GM19372 (cell line): ENCODE measurements at regions not wholly inside any gene's neighbourhood (a gene's known extent, or its start where the extent isn't known, plus 50 kb on each side); places are given as distances from the start of the nearest gene placed in this dataset.
"Not testable (repeated sequence)": the region's sequence is repeated elsewhere in the genome, so short reads cannot be mapped to it uniquely, and the experiment has no call there.

Experiments used
- ATAC-seq: cut with Tn5 transposase; IDR thresholded peaks from one replicate; pipeline ENCODE4 v1.9.1; 2021; ENCODE audit warnings: mild to moderate bottlenecking, low read depth, moderate library complexity; ENCODE audit not compliant: unreplicated experiment

DNA sequence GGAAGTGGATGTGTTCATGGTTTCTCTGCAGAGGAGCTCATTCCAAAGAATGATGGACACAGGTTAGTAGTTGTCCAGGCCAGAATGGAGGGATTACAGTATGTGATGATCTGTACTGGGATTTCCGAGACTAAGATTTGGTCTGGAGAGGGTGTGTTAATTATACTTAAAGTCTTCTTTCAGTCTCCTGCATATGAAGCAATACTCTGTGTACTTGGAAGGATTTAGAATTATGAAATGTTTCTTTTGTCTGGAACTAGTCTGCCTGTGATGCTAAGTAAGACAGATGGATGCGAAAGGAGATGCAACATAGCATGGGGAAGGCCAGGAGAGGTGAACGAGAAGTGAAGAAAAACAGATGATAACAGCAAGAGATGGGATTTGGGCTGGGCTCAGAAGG, 305.1 kb upstream of the LYZL1 start:
- no peak for ATAC-seq

DNA sequence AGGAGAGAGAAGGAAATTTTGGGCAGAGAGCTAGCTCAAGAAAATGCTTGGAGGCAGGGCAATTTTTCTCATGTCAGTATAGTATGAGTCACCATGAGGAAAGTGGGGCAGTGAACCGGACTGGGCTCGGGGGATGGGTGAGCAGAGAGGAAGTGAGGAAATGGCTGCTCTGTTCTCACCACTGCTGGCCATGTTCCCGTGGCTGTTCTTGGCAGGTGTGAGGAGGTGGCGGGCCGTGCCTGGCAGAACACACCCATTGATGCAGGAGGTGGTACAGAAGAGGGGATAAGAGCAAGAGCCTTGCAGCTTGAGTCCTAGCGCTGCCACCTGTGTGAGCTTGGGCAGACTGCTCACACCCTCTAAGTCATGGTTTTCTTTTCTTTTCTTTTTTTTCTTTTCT, 304.4 kb upstream of the LYZL1 start:
- ATAC-seq: no peak

DNA sequence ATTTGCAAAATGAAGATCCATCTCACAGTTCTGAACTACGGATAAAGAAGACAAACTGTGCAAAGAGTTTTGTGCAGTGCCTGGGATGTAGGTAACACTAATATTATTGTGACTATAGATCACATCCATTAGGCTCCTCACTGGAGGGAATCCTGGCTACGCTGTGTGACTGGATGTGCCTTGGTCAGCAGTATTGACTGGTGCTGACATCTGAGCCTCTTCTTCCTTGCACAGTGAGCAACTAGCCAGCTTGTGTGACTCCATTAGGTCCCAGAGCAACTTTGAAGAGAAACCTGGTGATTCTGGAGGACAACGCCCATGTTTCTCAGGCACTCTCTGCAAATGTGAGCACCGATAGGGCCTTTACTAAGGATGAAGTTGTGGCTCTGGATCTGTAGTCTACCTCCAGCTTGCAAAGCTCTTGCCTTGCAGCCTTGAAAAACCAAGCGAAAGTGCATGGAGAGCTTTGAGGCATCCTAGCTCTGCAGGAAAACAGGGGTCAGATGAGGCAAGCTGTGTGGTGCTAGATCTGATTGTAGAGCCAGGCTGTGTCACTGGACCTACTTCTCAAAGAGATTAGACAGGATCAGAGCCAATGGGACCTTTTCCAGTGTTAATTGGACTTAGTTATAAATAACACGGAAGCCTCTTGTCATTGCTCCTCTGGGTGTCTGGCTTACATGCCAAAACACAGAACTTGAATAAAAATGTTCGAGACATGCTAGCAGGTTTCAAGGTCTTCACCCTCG, 303.6 kb upstream of the LYZL1 start:
- no peak for ATAC-seq

DNA sequence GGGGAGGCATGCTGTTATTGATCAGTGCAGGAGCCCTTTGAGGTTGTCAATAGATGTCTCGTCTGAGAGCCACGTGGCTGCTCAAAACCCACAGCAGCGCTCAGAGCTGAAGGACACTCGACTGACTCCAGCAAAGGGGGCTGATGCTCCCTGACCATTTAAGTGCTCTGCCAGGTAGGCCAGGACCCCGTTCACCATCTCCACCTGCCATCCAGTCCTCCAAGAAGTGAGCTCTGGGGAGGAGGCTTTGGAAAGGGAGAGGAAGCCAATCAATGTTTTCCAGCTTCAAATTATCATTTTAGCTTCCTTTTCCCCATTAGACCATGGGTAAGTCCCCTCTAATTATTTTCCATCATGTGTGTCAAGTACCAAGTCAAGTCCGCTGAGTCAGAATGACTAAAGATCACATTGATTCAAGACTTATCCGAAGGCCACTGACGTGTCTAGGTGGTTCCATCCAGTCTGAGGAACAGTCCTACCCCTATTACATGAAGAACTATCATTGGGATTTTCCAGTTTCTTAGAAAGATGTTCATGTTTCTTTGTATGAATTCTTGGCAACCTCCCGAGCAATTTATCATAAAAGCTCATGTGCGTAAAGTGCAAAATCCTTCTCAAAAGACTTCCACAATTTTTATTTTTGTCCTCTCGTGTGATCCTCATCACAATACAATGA, 302.6 kb upstream of the LYZL1 start:
- ATAC-seq: no peak

DNA sequence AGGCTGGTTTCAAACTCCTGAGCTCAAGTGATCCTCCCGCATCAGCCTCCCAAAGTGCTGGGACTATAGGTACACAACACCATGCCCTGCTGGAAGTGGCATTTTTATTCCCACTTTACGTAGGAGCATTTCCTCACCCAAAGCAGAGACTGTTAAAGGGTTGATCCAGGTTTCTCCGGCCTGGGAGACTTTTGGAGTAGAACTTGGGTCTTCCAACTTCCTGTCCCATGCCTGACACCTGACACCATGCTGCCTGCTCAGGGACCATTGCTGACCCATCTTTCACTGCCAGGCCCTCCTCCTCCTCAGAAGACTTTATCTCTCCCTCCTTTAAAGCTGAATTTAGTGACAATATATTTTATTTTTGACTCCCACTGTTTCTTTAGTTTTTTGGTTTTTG, 302.0 kb upstream of the LYZL1 start:
- ATAC-seq: no peak

DNA sequence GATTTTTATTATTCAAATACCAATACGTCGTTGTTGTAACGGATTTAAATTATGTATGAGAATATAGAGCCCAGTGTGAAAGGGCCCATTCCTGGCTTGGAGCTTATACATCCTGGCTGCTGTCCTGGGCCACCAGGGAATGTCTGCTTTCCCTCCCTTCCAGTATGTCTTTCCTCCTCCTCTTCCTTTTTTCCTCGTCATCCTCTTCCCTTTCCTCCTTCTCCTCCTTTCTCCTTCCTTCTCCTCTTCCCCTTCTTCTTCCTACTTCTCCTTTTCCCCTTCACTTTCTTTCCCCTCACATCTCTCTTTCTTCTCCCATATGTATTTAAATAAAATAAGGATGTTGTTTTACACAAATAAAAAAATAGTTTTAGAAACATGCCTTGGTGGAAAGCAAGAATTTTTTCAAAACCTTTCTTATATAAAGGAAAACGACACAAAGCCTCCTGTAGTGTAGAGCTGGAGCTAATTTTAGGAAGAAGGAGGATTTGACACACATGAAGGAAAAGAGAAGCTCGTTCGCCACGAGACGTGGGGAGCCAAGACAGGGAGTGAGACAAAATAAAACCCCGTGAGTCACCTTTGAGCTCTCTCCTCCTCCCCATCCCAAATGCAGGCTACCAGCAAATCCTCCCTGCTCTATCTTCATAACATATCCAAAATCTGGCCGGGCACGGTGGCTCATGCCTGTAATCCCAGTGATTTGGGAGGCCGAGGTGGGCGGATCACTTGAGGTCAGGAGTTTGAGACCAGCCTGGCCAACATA, 301.1 kb upstream of the LYZL1 start:
- ATAC-seq: no peak

DNA sequence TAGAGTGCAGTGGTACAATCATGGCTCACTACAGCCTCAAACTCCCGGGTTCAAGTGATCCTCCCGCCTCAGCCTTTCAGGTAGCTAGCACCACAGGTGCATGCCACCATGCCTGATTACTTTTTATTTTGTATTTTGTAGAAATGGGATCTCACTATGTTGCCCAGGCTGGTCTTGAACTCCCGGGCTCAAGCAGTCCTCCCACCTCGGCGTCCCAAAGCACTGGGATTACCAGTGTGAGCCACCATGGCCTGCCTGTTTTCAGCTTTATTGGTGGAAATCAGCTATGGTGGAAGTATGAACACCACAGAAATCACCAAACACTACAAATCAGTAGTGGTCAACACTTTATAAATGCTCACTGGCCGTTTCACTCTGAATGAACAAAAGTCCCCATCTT, 299.9 kb upstream of the LYZL1 start:
- no peak for ATAC-seq

DNA sequence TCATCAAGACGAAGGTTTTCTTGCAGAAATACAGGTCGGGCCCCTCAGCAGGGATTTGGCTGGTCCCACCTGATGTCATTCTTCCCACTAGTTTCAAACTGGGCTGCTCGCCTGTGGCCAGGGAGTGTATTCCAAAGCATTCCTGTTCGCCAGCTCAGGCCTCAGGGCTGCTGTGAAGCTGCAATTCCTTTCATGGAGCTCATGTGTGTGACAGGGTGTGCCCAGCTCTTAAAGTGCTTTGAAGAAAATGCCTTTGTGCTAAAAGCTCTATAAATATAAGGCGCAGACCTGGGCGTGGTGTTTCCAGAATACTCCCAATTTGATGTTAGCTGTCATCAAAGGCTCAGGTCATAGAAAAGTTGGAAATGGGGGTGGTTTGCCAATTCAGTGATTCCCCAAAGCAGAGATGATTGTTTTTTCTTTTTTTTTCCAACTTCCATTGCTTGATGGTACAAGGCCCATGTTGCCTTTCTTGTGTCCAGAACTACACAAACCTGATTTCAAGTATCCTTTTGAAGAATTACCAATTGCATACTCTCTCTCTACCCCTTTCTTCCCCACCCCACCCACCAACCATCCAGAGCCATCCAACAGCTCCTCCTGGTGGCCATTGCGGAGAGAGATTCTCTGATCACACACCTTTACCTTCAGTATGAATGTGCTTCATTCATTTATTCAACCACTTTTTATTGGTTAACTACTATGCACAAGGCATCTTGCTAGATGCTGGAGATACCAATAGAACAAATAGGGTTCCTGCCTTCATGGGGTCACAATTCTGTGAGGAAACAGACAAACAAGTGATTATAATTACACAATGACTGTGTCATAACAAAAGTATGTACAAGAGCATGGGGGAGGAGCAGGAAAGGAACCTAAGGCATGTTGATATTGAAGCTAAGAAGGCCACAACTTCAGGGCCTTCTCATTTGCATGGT, 297.3 kb upstream of the LYZL1 start:
- no peak for ATAC-seq

DNA sequence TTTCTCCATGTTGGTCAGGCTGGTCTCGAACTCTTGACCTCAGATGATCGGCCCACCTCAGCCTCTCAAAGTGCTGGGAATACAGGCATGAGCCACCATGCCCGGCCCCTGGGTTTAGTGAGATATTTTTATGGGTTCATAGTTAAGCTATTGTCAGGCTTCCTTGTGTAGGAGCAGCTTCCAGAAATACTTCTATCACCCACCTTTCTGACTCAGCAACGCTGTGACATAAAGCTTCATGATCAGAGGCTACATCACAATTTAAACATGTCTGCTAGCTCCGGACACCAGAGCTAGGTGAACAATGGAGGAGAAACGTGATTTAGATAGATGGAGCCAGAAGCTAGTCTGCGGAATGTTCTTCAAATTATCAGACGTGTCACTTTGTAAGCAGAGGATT, 295.8 kb upstream of the LYZL1 start:
- ATAC-seq: no peak

DNA sequence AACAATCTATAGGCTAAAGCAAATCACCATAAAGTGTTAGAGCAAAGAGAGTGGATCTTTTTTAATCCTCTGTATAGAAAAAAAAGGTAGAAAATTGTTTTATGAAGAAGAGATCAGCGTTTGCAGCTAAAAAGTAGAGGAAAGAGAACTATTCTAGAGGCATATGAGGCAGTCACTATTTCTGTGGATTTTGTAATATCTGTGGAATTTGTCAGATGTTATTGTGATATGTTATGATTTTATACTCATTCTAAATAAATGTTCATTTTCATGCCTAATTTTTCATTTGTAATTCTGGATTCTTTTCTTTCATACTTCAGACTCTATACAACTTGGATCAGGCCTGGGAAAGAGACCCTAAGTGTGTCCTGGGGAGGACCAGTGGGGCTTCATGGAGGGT, 295.0 kb upstream of the LYZL1 start:
- no peak for ATAC-seq

DNA sequence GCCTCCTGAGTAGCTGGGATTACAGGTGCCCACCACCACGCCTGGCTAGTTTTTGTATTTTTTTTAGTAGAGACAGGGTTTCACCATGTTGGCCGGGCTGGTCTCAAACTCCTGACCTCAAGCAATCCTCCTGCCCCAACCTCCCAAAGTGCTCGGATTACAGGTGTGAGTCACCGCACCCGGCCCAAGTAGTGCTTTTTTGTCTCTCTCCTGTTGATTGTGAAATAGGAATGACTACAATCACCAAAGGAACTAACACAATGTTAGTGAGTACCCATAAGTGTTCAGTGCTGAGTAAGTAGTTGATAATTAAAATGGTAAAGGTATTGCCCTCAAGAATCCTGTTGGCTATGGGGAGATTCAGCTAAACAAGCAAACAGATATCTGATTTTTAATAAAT, 294.1 kb upstream of the LYZL1 start:
- ATAC-seq: not testable (repeated sequence)

DNA sequence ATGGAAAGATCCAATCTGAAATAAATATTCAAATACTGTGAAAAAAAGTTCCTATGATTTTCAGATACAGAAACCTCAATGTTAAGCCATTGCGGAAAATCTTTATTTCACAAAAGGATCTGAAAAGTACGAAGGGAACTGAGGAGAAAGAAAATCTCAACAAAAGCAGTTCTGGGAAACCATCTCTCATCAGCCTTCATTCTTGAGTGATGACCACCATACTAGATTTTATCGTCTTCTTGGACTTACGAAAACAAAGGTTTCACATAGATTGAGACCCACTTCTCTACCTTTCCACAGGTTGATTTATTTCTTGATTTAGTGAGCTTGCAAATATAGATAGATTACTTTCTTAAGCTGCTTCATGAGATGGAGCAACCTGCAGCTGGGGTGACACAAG, 293.4 kb upstream of the LYZL1 start:
- ATAC-seq: no peak

DNA sequence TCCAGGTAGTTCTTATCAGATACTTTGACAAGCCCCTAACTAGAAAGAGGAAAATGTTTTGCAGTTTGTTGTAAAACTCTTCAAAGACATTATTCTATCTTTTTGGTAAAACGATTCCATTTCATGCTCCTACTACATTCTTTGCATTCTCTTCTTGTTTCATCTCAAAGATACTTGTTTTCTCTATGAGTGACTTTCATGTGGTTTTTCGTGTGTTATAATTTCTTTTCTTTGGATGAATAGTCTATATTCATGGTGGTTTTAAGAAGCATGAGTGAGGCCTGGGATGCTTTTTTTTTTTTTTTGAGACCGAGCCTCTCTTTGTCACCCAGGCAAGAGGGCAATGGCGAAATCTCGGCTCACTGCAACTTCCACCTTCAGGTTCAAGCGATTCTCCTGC, 292.5 kb upstream of the LYZL1 start:
- no peak for ATAC-seq

DNA sequence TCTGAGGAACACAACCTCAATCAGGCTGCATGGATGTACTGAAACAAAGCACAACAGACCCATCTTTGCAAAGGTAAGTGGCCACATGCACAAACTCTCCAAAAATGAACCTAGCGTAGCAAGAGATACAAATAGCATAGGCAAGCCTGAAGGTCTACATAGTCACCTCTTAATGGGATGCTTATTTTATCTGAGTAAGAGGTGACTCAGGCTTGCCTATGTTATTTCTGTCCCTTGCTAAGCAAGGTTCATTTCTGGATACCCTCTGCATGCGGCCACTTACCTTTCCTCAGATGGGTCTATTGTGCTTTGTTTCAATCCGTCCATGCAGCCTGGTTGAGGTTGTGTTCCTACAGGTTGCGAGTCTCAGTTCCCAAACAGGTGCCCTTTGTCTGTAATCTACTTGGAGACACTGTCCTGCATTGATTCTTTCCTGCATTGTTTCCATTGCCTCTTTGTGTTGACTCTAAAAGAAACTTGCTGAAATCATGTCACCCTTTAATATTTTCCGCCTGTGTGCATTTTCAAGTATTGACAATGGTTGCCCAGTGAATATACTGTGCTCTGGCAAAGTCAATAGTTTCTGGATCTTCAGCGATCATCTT, 291.8 kb upstream of the LYZL1 start:
- ATAC-seq: no peak

DNA sequence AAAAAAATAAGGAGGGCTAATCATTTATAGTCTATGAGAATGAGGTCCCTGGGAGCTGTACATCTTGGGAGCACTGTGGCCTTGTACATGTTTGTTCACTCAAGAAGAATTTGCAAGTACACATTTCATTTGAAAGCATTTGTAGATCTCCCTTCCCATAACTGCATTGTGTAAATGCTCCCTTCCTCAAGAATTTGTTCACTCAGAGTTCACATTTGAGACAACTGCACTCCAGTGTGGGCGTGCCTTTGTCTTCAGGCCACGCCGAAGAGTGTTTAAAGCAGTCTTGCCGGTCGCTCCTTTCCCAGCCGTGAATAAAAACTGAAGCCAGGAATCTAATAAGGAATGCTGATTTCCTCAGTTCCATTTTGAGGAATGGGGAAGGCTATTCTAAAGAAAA, 291.1 kb upstream of the LYZL1 start:
- no peak for ATAC-seq

DNA sequence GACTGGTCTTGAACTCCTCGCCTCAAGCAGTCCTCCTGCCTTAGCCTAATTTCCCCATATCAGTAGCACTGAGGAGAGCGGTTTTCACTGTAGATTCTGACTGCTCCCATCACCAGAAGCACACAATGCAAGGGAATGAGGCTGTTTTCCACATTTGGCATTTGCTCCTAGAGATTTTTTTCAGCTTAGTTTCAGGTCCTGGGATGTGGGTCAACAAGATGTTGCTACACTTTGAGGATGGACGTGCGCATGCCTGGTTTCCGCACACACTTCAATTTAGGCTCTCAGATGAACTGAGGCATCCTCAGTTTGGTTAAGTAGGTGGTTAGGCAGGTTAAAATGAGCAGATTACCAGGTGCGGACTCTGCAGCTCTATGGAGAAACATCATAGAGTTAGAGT, 287.1 kb upstream of the LYZL1 start:
- ATAC-seq: no peak

DNA sequence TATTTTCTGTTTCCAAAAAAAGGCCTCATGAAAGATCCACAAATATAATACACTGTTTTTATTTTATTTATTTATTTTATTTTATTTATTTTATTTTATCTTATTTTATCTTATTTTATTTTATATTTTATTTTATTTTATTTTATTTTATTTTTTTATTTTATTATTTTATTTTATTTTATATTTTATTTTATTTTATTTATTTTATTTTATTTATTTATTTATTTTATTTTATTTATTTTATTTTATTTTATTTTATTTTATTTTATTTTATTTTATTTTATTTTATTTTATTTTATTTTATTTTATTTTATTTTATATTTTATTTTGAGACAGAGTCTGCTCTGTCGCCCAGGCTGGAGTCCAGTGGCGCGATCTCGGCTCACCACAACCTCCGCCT, 285.9 kb upstream of the LYZL1 start:
- ATAC-seq: not testable (repeated sequence)

DNA sequence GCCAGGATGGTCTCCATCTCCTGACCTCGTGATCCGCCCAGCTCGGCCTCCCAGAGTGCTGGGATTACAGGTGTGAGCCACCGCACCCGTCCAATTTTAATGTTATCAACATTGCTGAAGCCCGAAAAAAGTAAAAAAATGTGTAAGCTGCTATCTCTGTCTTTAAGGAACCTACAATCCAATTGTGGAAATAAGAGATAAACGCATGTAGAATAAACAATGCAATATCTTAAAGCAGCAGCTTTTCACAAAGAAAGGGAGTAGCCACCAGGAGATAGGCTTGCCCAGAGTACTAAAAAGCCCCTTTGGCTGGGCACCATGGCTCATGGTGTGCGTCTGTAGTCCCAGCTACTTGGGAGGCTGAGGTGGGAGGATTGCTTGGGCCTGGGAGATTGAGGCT, 282.9 kb upstream of the LYZL1 start:
- ATAC-seq: no peak

DNA sequence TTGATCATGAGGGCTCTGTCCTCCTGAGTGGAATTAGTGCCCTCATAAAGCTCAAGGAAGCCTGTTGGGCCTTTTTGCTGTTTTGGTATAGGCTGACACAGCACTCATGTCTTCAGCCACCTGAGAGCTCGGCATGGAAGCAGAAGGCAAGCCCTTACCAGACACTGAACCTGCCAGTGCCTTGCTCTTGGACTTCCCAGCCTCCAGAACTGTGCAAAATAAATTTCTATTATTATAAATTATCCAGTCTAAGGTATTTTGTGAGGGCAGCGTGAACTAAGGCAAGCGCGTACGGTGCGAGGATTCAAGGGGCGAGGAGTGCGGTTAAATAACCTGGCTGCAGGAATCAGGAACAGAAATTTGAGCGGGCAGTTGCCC, 281.5 kb upstream of the LYZL1 start:
- no peak for ATAC-seq
